ENCODE measurements at regions not wholly inside any gene's neighbourhood (a gene's known extent, or its start where the extent isn't known, plus 50 kb on each side); places are given as distances from the start of the nearest gene placed in this dataset.

DNA sequence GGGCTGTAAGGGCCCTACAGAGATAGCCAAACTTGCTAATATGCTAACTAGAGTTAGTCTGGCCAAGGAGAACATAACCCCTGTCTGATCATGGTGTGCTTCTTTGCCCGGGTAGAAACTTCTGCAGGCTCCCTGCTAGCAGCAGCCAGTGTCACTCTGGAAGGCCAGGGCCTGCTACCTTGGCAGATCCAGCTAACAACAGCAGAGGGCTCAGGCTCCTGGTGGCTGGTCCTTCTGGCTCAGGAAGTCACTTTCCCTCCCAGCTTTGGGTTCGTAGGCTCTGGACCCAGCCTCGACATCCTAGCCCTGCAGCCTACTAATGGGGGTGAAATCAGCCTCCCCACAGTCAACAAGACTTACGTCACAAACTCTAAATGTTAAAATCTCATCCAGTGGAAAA, 373.7 kb upstream of the RGMA start:
- TF ChIP-seq, protein P1, sequence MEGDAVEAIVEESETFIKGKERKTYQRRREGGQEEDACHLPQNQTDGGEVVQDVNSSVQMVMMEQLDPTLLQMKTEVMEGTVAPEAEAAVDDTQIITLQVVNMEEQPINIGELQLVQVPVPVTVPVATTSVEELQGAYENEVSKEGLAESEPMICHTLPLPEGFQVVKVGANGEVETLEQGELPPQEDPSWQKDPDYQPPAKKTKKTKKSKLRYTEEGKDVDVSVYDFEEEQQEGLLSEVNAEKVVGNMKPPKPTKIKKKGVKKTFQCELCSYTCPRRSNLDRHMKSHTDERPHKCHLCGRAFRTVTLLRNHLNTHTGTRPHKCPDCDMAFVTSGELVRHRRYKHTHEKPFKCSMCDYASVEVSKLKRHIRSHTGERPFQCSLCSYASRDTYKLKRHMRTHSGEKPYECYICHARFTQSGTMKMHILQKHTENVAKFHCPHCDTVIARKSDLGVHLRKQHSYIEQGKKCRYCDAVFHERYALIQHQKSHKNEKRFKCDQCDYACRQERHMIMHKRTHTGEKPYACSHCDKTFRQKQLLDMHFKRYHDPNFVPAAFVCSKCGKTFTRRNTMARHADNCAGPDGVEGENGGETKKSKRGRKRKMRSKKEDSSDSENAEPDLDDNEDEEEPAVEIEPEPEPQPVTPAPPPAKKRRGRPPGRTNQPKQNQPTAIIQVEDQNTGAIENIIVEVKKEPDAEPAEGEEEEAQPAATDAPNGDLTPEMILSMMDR (IDR thresholded peaks at IDR 0.05), result no peak
- TF ChIP-seq POLR2A (IDR thresholded peaks at IDR 0.05), result no peak
